ENCODE measurements at regions not wholly inside any gene's neighbourhood (a gene's known extent, or its start where the extent isn't known, plus 50 kb on each side); places are given as distances from the start of the nearest gene placed in this dataset.
"Not testable (repeated sequence)": the region's sequence is repeated elsewhere in the genome, so short reads cannot be mapped to it uniquely, and the experiment has no call there.

GRCh38 chr1:14424325-14425002, 174.0 kb upstream of the KAZN start:
- DNase-seq (ENCODE audit: low spot score in 2 of 2): no peak
- H3K9me3 ChIP-seq: no peaks in the 10 kb centered on the region
- H3K4me1 ChIP-seq: no peaks in the 10 kb centered on the region
- H3K4me3 ChIP-seq: no peak overlapping the region
- H3K36me3 ChIP-seq (replicated peaks): no peaks in the 10 kb centered on the region
- H3K27me3 ChIP-seq (ENCODE audit: low read depth): no peaks in the 10 kb centered on the region
- in situ Hi-C loops (cut with MboI; ENCODE audit: low sequenced_read_pairs): no loop called here

GRCh38 chr1:14426854-14427253, 171.6 kb upstream of the KAZN start:
- H3K36me3 ChIP-seq (replicated peaks): no peaks in the 10 kb centered on the region
- DNase-seq (ENCODE audit: low spot score in 2 of 2): no peak
- in situ Hi-C loops (cut with MboI; ENCODE audit: low sequenced_read_pairs): no loop called here
- H3K4me3 ChIP-seq: no peak overlapping the region
- peaks cover 3% of the 10 kb centered on the region; the same call in 1 of the 2 replicates for H3K27me3 ChIP-seq (ENCODE audit: low read depth)
- H3K9me3 ChIP-seq: no peaks in the 10 kb centered on the region
- H3K4me1 ChIP-seq: no peaks in the 10 kb centered on the region

- DNase-seq (ENCODE audit: low spot score in 2 of 2): no peak
- H3K4me3 ChIP-seq: no peak overlapping the region
- no peaks in the 10 kb centered on the region for H3K4me1 ChIP-seq
- H3K27me3 ChIP-seq (ENCODE audit: low read depth): peaks cover 3% of the 10 kb centered on the region; the same call in 1 of the 2 replicates
- H3K9me3 ChIP-seq: no peaks in the 10 kb centered on the region
- H3K36me3 ChIP-seq (replicated peaks): no peaks in the 10 kb centered on the region
- in situ Hi-C loops (cut with MboI; ENCODE audit: low sequenced_read_pairs): no loop called here
Measured at GRCh38 chr1:14429577-14429976, 168.9 kb upstream of the KAZN start.

- H3K4me3 ChIP-seq; H3K27me3 ChIP-seq (ENCODE audit: low read depth); DNase-seq (ENCODE audit: low spot score in 2 of 2); H3K9me3 ChIP-seq; in situ Hi-C loops (cut with MboI; ENCODE audit: low sequenced_read_pairs); H3K4me1 ChIP-seq; H3K36me3 ChIP-seq (replicated peaks): not testable (repeated sequence)
Measured at GRCh38 chr1:14432728-14433127, 165.8 kb upstream of the KAZN start.

GRCh38 chr1:14435368-14436023, 163.0 kb upstream of the KAZN start:
- DNase-seq (ENCODE audit: low spot score in 2 of 2): peak in 1 of 2 experiments; percentile 49
- Histone ChIP-seq H3K4me1 (peaks cover 5% of the 10 kb centered on the region; the same call in 1 of the 2 replicates), H3K9me3 (no peaks in the 10 kb centered on the region), H3K36me3 (replicated peaks) (no peaks in the 10 kb centered on the region), H3K27me3 (ENCODE audit: low read depth) (peaks cover 2% of the 10 kb centered on the region; the same call in 1 of the 2 replicates), H3K4me3 (no peak overlapping the region)
- in situ Hi-C loops (cut with MboI; ENCODE audit: low sequenced_read_pairs): no loop called here

- H3K9me3 ChIP-seq: no peaks in the 10 kb centered on the region
- H3K36me3 ChIP-seq (replicated peaks): no peaks in the 10 kb centered on the region
- in situ Hi-C loops (cut with MboI; ENCODE audit: low sequenced_read_pairs): no loop called here
- no peaks in the 10 kb centered on the region for H3K27me3 ChIP-seq (ENCODE audit: low read depth)
- no peak overlapping the region for H3K4me3 ChIP-seq
- peak; percentile 10 to 25 for DNase-seq (ENCODE audit: low spot score in 2 of 2)
- peaks cover 5% of the 10 kb centered on the region; the same call in 1 of the 2 replicates for H3K4me1 ChIP-seq
Measured at GRCh38 chr1:14437417-14437918, 161.0 kb upstream of the KAZN start.

- no peak overlapping the region for H3K4me3 ChIP-seq
- H3K9me3 ChIP-seq: no peaks in the 10 kb centered on the region
- no peaks in the 10 kb centered on the region for H3K27me3 ChIP-seq (ENCODE audit: low read depth)
- no peaks in the 10 kb centered on the region for H3K36me3 ChIP-seq (replicated peaks)
- peaks cover 5% of the 10 kb centered on the region; the same call in 1 of the 2 replicates for H3K4me1 ChIP-seq
- DNase-seq (ENCODE audit: low spot score in 2 of 2): no peak
- in situ Hi-C loops (cut with MboI; ENCODE audit: low sequenced_read_pairs): no loop called here
Measured at GRCh38 chr1:14438127-14438769, 160.2 kb upstream of the KAZN start.

- no peak for DNase-seq (ENCODE audit: low spot score in 2 of 2)
- no peaks in the 10 kb centered on the region for H3K27me3 ChIP-seq (ENCODE audit: low read depth)
- no peak overlapping the region for H3K4me3 ChIP-seq
- H3K36me3 ChIP-seq (replicated peaks): no peaks in the 10 kb centered on the region
- peaks cover 5% of the 10 kb centered on the region; the same call in 1 of the 2 replicates for H3K4me1 ChIP-seq
- in situ Hi-C loops (cut with MboI; ENCODE audit: low sequenced_read_pairs): no loop called here
- no peaks in the 10 kb centered on the region for H3K9me3 ChIP-seq
Measured at GRCh38 chr1:14439015-14439414, 159.5 kb upstream of the KAZN start.

GRCh38 chr1:14440166-14440565, 158.3 kb upstream of the KAZN start:
- Histone ChIP-seq H3K36me3 (replicated peaks) (no peaks in the 10 kb centered on the region), H3K4me3 (no peak overlapping the region), H3K9me3 (no peaks in the 10 kb centered on the region), H3K27me3 (ENCODE audit: low read depth) (no peaks in the 10 kb centered on the region), H3K4me1 (peaks cover 5% of the 10 kb centered on the region; the same call in 1 of the 2 replicates)
- DNase-seq (ENCODE audit: low spot score in 2 of 2): no peak
- in situ Hi-C loops (cut with MboI; ENCODE audit: low sequenced_read_pairs): no loop called here

GRCh38 chr1:14440731-14441130, 157.8 kb upstream of the KAZN start:
- H3K4me3 ChIP-seq: no peak overlapping the region
- no peak for DNase-seq (ENCODE audit: low spot score in 2 of 2)
- in situ Hi-C loops (cut with MboI; ENCODE audit: low sequenced_read_pairs): no loop called here
- H3K9me3 ChIP-seq: no peaks in the 10 kb centered on the region
- H3K27me3 ChIP-seq (ENCODE audit: low read depth): no peaks in the 10 kb centered on the region
- no peaks in the 10 kb centered on the region for H3K36me3 ChIP-seq (replicated peaks)
- H3K4me1 ChIP-seq: peaks cover 5% of the 10 kb centered on the region; the same call in 1 of the 2 replicates

- no peak for DNase-seq (ENCODE audit: low spot score in 2 of 2)
- in situ Hi-C loops (cut with MboI; ENCODE audit: low sequenced_read_pairs): no loop called here
Measured at GRCh38 chr1:14441302-14441741, 157.2 kb upstream of the KAZN start.

GRCh38 chr1:14442669-14443068, 155.8 kb upstream of the KAZN start:
- in situ Hi-C loops (cut with MboI; ENCODE audit: low sequenced_read_pairs): no loop called here
- no peaks in the 10 kb centered on the region; the same call in 1 of the 2 replicates for H3K4me1 ChIP-seq
- DNase-seq (ENCODE audit: low spot score in 2 of 2): no peak

More at GRCh38 chr1:14441302-14441741, 157.2 kb upstream of the KAZN start:
- H3K36me3 ChIP-seq (replicated peaks): no peaks in the 10 kb centered on the region
- H3K9me3 ChIP-seq: no peaks in the 10 kb centered on the region
- peaks cover 5% of the 10 kb centered on the region; the same call in 1 of the 2 replicates for H3K4me1 ChIP-seq
- H3K27me3 ChIP-seq (ENCODE audit: low read depth): no peaks in the 10 kb centered on the region
- no peak overlapping the region for H3K4me3 ChIP-seq

GRCh38 chr1:14443164-14443787, 155.2 kb upstream of the KAZN start:
- in situ Hi-C loops (cut with MboI; ENCODE audit: low sequenced_read_pairs): no loop called here
- no peaks in the 10 kb centered on the region for H3K9me3 ChIP-seq
- H3K36me3 ChIP-seq (replicated peaks): no peaks in the 10 kb centered on the region
- no peaks in the 10 kb centered on the region; the same call in 1 of the 2 replicates for H3K4me1 ChIP-seq
- no peak for DNase-seq (ENCODE audit: low spot score in 2 of 2)
- H3K4me3 ChIP-seq: no peak overlapping the region
- no peaks in the 10 kb centered on the region for H3K27me3 ChIP-seq (ENCODE audit: low read depth)

More at GRCh38 chr1:14442669-14443068, 155.8 kb upstream of the KAZN start:
- Histone ChIP-seq H3K27me3 (ENCODE audit: low read depth) (no peaks in the 10 kb centered on the region), H3K36me3 (replicated peaks) (no peaks in the 10 kb centered on the region), H3K4me3 (no peak overlapping the region), H3K9me3 (no peaks in the 10 kb centered on the region)

Measured in HAP-1 (cell line).